ENCODE measurements at regions not wholly inside any gene's neighbourhood (a gene's known extent, or its start where the extent isn't known, plus 50 kb on each side); places are given as distances from the start of the nearest gene placed in this dataset.

- TF ChIP-seq CTCF (IDR thresholded peaks at IDR 0.05) = no peak
- intact Hi-C loops (cut with DNase I) = no loop called here
- no peak for DNase-seq
Observed at GRCh38 chr14:71588028-71588427, 344.2 kb upstream of the RGS6 start.

GRCh38 chr14:71588576-71589215 lies 343.5 kb upstream of the RGS6 start:
- Histone ChIP-seq H3K27ac (no peak overlapping the region), H3K27me3 (no peaks in the 10 kb centered on the region)
- TF ChIP-seq CTCF (IDR thresholded peaks at IDR 0.05) = no peak

More at GRCh38 chr14:71588028-71588427, 344.2 kb upstream of the RGS6 start:
- H3K27me3 ChIP-seq = no peaks in the 10 kb centered on the region
- peaks cover 14% of the 10 kb centered on the region for H3K4me1 ChIP-seq
- no peak overlapping the region for H3K27ac ChIP-seq
- no peaks in the 10 kb centered on the region for H3K9me3 ChIP-seq
- no peak for ATAC-seq
- H3K36me3 ChIP-seq = no peaks in the 10 kb centered on the region
- H3K4me3 ChIP-seq = no peak overlapping the region

GRCh38 chr14:71589609-71590008 lies 342.6 kb upstream of the RGS6 start:
- no peaks in the 10 kb centered on the region for H3K36me3 ChIP-seq
- ATAC-seq (no peak), DNase-seq (no peak)
- H3K9me3 ChIP-seq = no peaks in the 10 kb centered on the region
- H3K4me3 ChIP-seq = no peak overlapping the region
- no peak for TF ChIP-seq CTCF (IDR thresholded peaks at IDR 0.05)
- peaks cover 14% of the 10 kb centered on the region for H3K4me1 ChIP-seq
- H3K27me3 ChIP-seq = no peaks in the 10 kb centered on the region
- no peak overlapping the region for H3K27ac ChIP-seq
- intact Hi-C loops (cut with DNase I) = no loop called here

More at GRCh38 chr14:71588576-71589215, 343.5 kb upstream of the RGS6 start:
- ATAC-seq (no peak), DNase-seq (no peak)
- H3K4me3 ChIP-seq = no peak overlapping the region
- H3K4me1 ChIP-seq = peaks cover 14% of the 10 kb centered on the region
- H3K36me3 ChIP-seq = no peaks in the 10 kb centered on the region
- intact Hi-C loops (cut with DNase I) = no loop called here
- no peaks in the 10 kb centered on the region for H3K9me3 ChIP-seq

- no peak for TF ChIP-seq CTCF (IDR thresholded peaks at IDR 0.05)
- intact Hi-C loops (cut with DNase I) = no loop called here
Observed at GRCh38 chr14:71590131-71590530, 342.1 kb upstream of the RGS6 start.

GRCh38 chr14:71591231-71591630 lies 341.0 kb upstream of the RGS6 start:
- DNase-seq (no peak), ATAC-seq (no peak)
- Histone ChIP-seq H3K4me1 (peaks cover 11% of the 10 kb centered on the region), H3K4me3 (no peak overlapping the region), H3K36me3 (no peaks in the 10 kb centered on the region), H3K9me3 (no peaks in the 10 kb centered on the region), H3K27ac (no peak overlapping the region), H3K27me3 (no peaks in the 10 kb centered on the region)
- intact Hi-C loops (cut with DNase I) = no loop called here
- TF ChIP-seq CTCF (IDR thresholded peaks at IDR 0.05) = no peak

More at GRCh38 chr14:71590131-71590530, 342.1 kb upstream of the RGS6 start:
- peaks cover 14% of the 10 kb centered on the region for H3K4me1 ChIP-seq
- DNase-seq (no peak), ATAC-seq (no peak)
- H3K36me3 ChIP-seq = no peaks in the 10 kb centered on the region
- H3K27ac ChIP-seq = no peak overlapping the region
- no peak overlapping the region for H3K4me3 ChIP-seq
- no peaks in the 10 kb centered on the region for H3K9me3 ChIP-seq
- no peaks in the 10 kb centered on the region for H3K27me3 ChIP-seq

- DNase-seq (no peak), ATAC-seq (peak; percentile 77)
- Histone ChIP-seq H3K4me3 (no peak overlapping the region), H3K36me3 (no peaks in the 10 kb centered on the region), H3K27ac (no peak overlapping the region), H3K9me3 (no peaks in the 10 kb centered on the region), H3K27me3 (no peaks in the 10 kb centered on the region), H3K4me1 (peaks cover 4% of the 10 kb centered on the region)
- intact Hi-C loops (cut with DNase I) = no loop called here
- no peak for TF ChIP-seq CTCF (IDR thresholded peaks at IDR 0.05)
Observed at GRCh38 chr14:71591929-71592328, 340.3 kb upstream of the RGS6 start.

Data from upper lobe of right lung (tissue), 1 donor.